ENCODE measurements at regions not wholly inside any gene's neighbourhood (a gene's known extent, or its start where the extent isn't known, plus 50 kb on each side); places are given as distances from the start of the nearest gene placed in this dataset.
"Not testable (repeated sequence)": the region's sequence is repeated elsewhere in the genome, so short reads cannot be mapped to it uniquely, and the experiment has no call there.

- not testable (repeated sequence) for DNase-seq (ENCODE audit: low spot score)
Measured at GRCh38 chr14:106197264-106197663, 670.9 kb downstream of the TMEM121 start.

GRCh38 chr14:106199097-106199496 is 672.7 kb downstream of the TMEM121 start:
- DNase-seq (ENCODE audit: low spot score): no peak

GRCh38 chr14:106200541-106201315 is 674.3 kb downstream of the TMEM121 start:
- DNase-seq (ENCODE audit: low spot score): no peak

GRCh38 chr14:106201376-106201775 is 675.0 kb downstream of the TMEM121 start:
- no peak for DNase-seq (ENCODE audit: low spot score)

GRCh38 chr14:106203438-106203837 is 677.1 kb downstream of the TMEM121 start:
- no peak for DNase-seq (ENCODE audit: low spot score)

- DNase-seq (ENCODE audit: low spot score): no peak
Measured at GRCh38 chr14:106204063-106204462, 677.7 kb downstream of the TMEM121 start.

- no peak for DNase-seq (ENCODE audit: low spot score)
Measured at GRCh38 chr14:106207316-106207715, 680.9 kb downstream of the TMEM121 start.

GRCh38 chr14:106208794-106209193 is 682.4 kb downstream of the TMEM121 start:
- no peak for DNase-seq (ENCODE audit: low spot score)

- no peak for DNase-seq (ENCODE audit: low spot score)
Measured at GRCh38 chr14:106209755-106210154, 683.4 kb downstream of the TMEM121 start.

- DNase-seq (ENCODE audit: low spot score): no peak
Measured at GRCh38 chr14:106210650-106211049, 684.3 kb downstream of the TMEM121 start.

- DNase-seq (ENCODE audit: low spot score): no peak
Measured at GRCh38 chr14:106211334-106211900, 685.0 kb downstream of the TMEM121 start.

GRCh38 chr14:106215229-106215628 is 688.8 kb downstream of the TMEM121 start:
- no peak for DNase-seq (ENCODE audit: low spot score)

- no peak for DNase-seq (ENCODE audit: low spot score)
Measured at GRCh38 chr14:106216679-106217078, 690.3 kb downstream of the TMEM121 start.

GRCh38 chr14:106218174-106218573 is 691.8 kb downstream of the TMEM121 start:
- no peak for DNase-seq (ENCODE audit: low spot score)

GRCh38 chr14:106222311-106222710 is 695.9 kb downstream of the TMEM121 start:
- DNase-seq (ENCODE audit: low spot score): no peak

GRCh38 chr14:106222731-106223130 is 696.3 kb downstream of the TMEM121 start:
- DNase-seq (ENCODE audit: low spot score): no peak

GRCh38 chr14:106227793-106228192 is 701.4 kb downstream of the TMEM121 start:
- DNase-seq (ENCODE audit: low spot score): no peak

- no peak for DNase-seq (ENCODE audit: low spot score)
Measured at GRCh38 chr14:106228541-106229158, 702.3 kb downstream of the TMEM121 start.

GRCh38 chr14:106230071-106230470 is 703.7 kb downstream of the TMEM121 start:
- DNase-seq (ENCODE audit: low spot score): no peak

GRCh38 chr14:106233191-106233590 is 706.8 kb downstream of the TMEM121 start:
- not testable (repeated sequence) for DNase-seq (ENCODE audit: low spot score)

- not testable (repeated sequence) for DNase-seq (ENCODE audit: low spot score)
Measured at GRCh38 chr14:106234525-106235254, 708.3 kb downstream of the TMEM121 start.
